HCT116 (cell line): ENCODE measurements at regions not wholly inside any gene's neighbourhood (a gene's known extent, or its start where the extent isn't known, plus 50 kb on each side); places are given as distances from the start of the nearest gene placed in this dataset.

Experiments used
- EZH2 ChIP-seq: fragments of 200-600 bp; sonication (generic); IDR thresholded peaks from 2 replicates; pipeline ENCODE4 v1.6.1; 2017; ENCODE audit warnings: antibody characterized with exemption, mixed run types
- TF ChIP-seq, protein P1 (sequence below): IDR thresholded peaks from 2 replicates; pipeline ENCODE4 v1.6.1; 2012

DNA sequence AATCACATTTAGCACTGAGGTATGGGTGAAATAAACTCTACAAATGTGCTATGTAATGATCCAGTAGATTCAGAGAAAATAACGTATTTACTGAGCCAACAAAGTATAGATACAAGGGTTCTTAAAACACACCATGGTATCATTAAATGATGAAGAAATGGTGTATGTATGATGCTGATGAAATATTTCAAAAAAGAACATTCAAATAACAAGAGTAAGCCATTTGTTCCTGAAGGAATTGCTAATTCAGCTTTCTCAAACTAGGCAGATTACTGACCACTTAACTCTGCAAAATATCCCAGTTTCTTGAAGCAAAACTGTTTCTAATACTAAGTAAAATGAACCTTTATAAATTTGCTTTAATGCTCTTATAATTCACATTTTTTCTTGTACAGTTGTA, 97.6 kb upstream of the IFNE start:
- TF ChIP-seq, protein P1, sequence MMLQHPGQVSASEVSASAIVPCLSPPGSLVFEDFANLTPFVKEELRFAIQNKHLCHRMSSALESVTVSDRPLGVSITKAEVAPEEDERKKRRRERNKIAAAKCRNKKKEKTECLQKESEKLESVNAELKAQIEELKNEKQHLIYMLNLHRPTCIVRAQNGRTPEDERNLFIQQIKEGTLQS: no peak
- no peak for TF ChIP-seq EZH2
